ENCODE measurements at regions not wholly inside any gene's neighbourhood (a gene's known extent, or its start where the extent isn't known, plus 50 kb on each side); places are given as distances from the start of the nearest gene placed in this dataset.

- Histone ChIP-seq H3K27me3 (replicated peaks; ENCODE audit: control insufficient read depth, insufficient read depth, low read length) (no peaks in the 10 kb centered on the region), H3K36me3 (ENCODE audit: control insufficient read depth, insufficient read depth, low read length) (no peaks in the 10 kb centered on the region), H3K4me3 (replicated peaks; ENCODE audit: low read depth, low read length) (no peak overlapping the region)
- no peak for DNase-seq (ENCODE audit: extremely low read depth, insufficient read length)
- TF ChIP-seq CTCF (IDR thresholded peaks at IDR 0.05; ENCODE audit: insufficient read depth, low read length, poor library complexity, severe bottlenecking) = no peak
Measured at GRCh38 chr11:81870815-81871214, 862.8 kb downstream of the FAM181B start.

- Histone ChIP-seq H3K36me3 (ENCODE audit: control insufficient read depth, insufficient read depth, low read length) (no peaks in the 10 kb centered on the region), H3K27me3 (replicated peaks; ENCODE audit: control insufficient read depth, insufficient read depth, low read length) (no peaks in the 10 kb centered on the region), H3K4me3 (replicated peaks; ENCODE audit: low read depth, low read length) (peak overlapping the region; percentile 16)
- no peak for TF ChIP-seq CTCF (IDR thresholded peaks at IDR 0.05; ENCODE audit: insufficient read depth, low read length, poor library complexity, severe bottlenecking)
- no peak for DNase-seq (ENCODE audit: extremely low read depth, insufficient read length)
Measured at GRCh38 chr11:81870066-81870412, 863.6 kb downstream of the FAM181B start.

GRCh38 chr11:81869351-81870065, 864.2 kb downstream of the FAM181B start:
- no peaks in the 10 kb centered on the region for H3K27me3 ChIP-seq (replicated peaks; ENCODE audit: control insufficient read depth, insufficient read depth, low read length)
- peak; percentile 69 for DNase-seq (ENCODE audit: extremely low read depth, insufficient read length)
- TF ChIP-seq CTCF (IDR thresholded peaks at IDR 0.05; ENCODE audit: insufficient read depth, low read length, poor library complexity, severe bottlenecking) = no peak
- peak overlapping the region; percentile 16 for H3K4me3 ChIP-seq (replicated peaks; ENCODE audit: low read depth, low read length)
- no peaks in the 10 kb centered on the region for H3K36me3 ChIP-seq (ENCODE audit: control insufficient read depth, insufficient read depth, low read length)

- H3K36me3 ChIP-seq (ENCODE audit: control insufficient read depth, insufficient read depth, low read length) = no peaks in the 10 kb centered on the region
- H3K4me3 ChIP-seq (replicated peaks; ENCODE audit: low read depth, low read length) = no peak overlapping the region
- no peak for TF ChIP-seq CTCF (IDR thresholded peaks at IDR 0.05; ENCODE audit: insufficient read depth, low read length, poor library complexity, severe bottlenecking)
- DNase-seq (ENCODE audit: extremely low read depth, insufficient read length) = no peak
- no peaks in the 10 kb centered on the region for H3K27me3 ChIP-seq (replicated peaks; ENCODE audit: control insufficient read depth, insufficient read depth, low read length)
Measured at GRCh38 chr11:81866896-81867295, 866.8 kb downstream of the FAM181B start.

- Histone ChIP-seq H3K27me3 (replicated peaks; ENCODE audit: control insufficient read depth, insufficient read depth, low read length) (no peaks in the 10 kb centered on the region), H3K36me3 (ENCODE audit: control insufficient read depth, insufficient read depth, low read length) (no peaks in the 10 kb centered on the region), H3K4me3 (replicated peaks; ENCODE audit: low read depth, low read length) (no peak overlapping the region)
- no peak for TF ChIP-seq CTCF (IDR thresholded peaks at IDR 0.05; ENCODE audit: insufficient read depth, low read length, poor library complexity, severe bottlenecking)
- no peak for DNase-seq (ENCODE audit: extremely low read depth, insufficient read length)
Measured at GRCh38 chr11:81857386-81857785, 876.3 kb downstream of the FAM181B start.

GRCh38 chr11:81853791-81854190, 879.9 kb downstream of the FAM181B start:
- no peaks in the 10 kb centered on the region for H3K36me3 ChIP-seq (ENCODE audit: control insufficient read depth, insufficient read depth, low read length)
- DNase-seq (ENCODE audit: extremely low read depth, insufficient read length) = no peak
- TF ChIP-seq CTCF (IDR thresholded peaks at IDR 0.05; ENCODE audit: insufficient read depth, low read length, poor library complexity, severe bottlenecking) = no peak
- H3K4me3 ChIP-seq (replicated peaks; ENCODE audit: low read depth, low read length) = no peak overlapping the region
- no peaks in the 10 kb centered on the region for H3K27me3 ChIP-seq (replicated peaks; ENCODE audit: control insufficient read depth, insufficient read depth, low read length)

Measured in GM06990 (cell line).